HepG2 (cell line): ENCODE measurements at regions not wholly inside any gene's neighbourhood (a gene's known extent, or its start where the extent isn't known, plus 50 kb on each side); places are given as distances from the start of the nearest gene placed in this dataset.

Source experiments
- ATAC-seq: fragments of 200-7000 bp; cut with Tn5 transposase; 3 replicates; pipeline ENCODE4 v1.9.1; 2020; ENCODE audit warnings: mild to moderate bottlenecking, moderate library complexity
- BruUV-seq: library from RNA; stranded (reverse); fragments of 400-500 nt; replicated peaks from 2 replicates; lab custom pipeline; 2021; lab: Mats Ljungman, UMichigan
- CTCF ChIA-PET: fragments of 300-600 bp; formaldehyde crosslinking; extraction: SDS; loops from one replicate; lab custom pipeline; 2021; ENCODE audit warnings: low total read pairs, inconsistent platforms, low intra/inter-chr PET ratio; lab: Yijun Ruan, JAX
- POLR2A ChIA-PET: fragments of 350-600 bp; sonication (Branson Sonifier 250); formaldehyde crosslinking; loops from one replicate; lab custom pipeline; 2020; ENCODE audit warnings: antibody characterized with exemption, inconsistent platforms; lab: Yijun Ruan, JAX
- DNase-seq: peaks from one replicate; pipeline ENCODE4 v3.0.0-alpha.2; 2015; ENCODE audit warnings: low spot score
- FAIRE-seq: peaks from 3 replicates; lab custom pipeline; 2011; peaks lifted over from hg19 to GRCh38; lab: Jason Lieb, UNC
- H2AFZ ChIP-seq: one replicate; pipeline ENCODE4 v1.6.1; 2011; ENCODE audit warnings: low read length, inconsistent platforms
- H3K27ac ChIP-seq: fragments of 300-600 bp; 3 replicates; pipeline ENCODE4 v1.8.0; 2011; ENCODE audit warnings: mixed run types, mild to moderate bottlenecking, mixed read lengths, low read length, inconsistent platforms; ENCODE audit not compliant: insufficient read depth; ENCODE audit errors: extremely low read length
- H3K27me3 ChIP-seq, 2 experiments: fragments of 200-600 bp in 1 of 2; 2 replicates in 1 of 2; 3 replicates in 1 of 2; pipeline versions ENCODE4 v1.6.0 to v1.8.0; 2011; ENCODE audit warnings: low read length in 2 of 2, mild to moderate bottlenecking in 2 of 2, moderate library complexity in 2 of 2, inconsistent platforms in 1 of 2; ENCODE audit not compliant: insufficient read depth in 2 of 2, control insufficient read depth in 1 of 2
- H3K36me3 ChIP-seq, 2 experiments: fragments of 200-600 bp in 1 of 2; replicated peaks in 1 of 2; 2 replicates in 1 of 2; 3 replicates in 1 of 2; pipeline versions ENCODE4 v1.5.1 to v1.8.0; 2011; ENCODE audit warnings: low read length in 2 of 2, inconsistent platforms in 1 of 2; ENCODE audit not compliant: insufficient read depth in 2 of 2, control insufficient read depth in 1 of 2
- H3K4me1 ChIP-seq: 2 replicates; pipeline ENCODE4 v1.5.1; 2012; ENCODE audit warnings: low read length, inconsistent platforms; ENCODE audit not compliant: insufficient read depth
- H3K4me2 ChIP-seq: 2 replicates; pipeline ENCODE4 v1.6.0; 2011; ENCODE audit warnings: low read depth, low read length, inconsistent platforms
- H3K4me3 ChIP-seq, 3 experiments: fragments of 200-600 bp in 1 of 3; sonication (generic), shearing (Covaris generic) in 1 of 3; replicated peaks in 1 of 3; 2 replicates each; pipeline ENCODE4 v1.5.1; 2011 to 2016; ENCODE audit warnings: low read length in 3 of 3, inconsistent platforms in 2 of 3, low read depth in 2 of 3, mild to moderate bottlenecking in 2 of 3, control low read depth in 1 of 3, mixed read lengths in 1 of 3; ENCODE audit not compliant: insufficient read depth in 1 of 3
- H3K79me2 ChIP-seq: one replicate; pipeline ENCODE4 v1.6.1; 2011; ENCODE audit warnings: low read length, inconsistent platforms; ENCODE audit not compliant: insufficient read depth
- H3K9ac ChIP-seq: 2 replicates; pipeline ENCODE4 v1.6.0; 2011; ENCODE audit warnings: mild to moderate bottlenecking, low read depth, low read length, inconsistent platforms; ENCODE audit not compliant: insufficient read depth
- H3K9me3 ChIP-seq: 2 replicates; pipeline ENCODE4 v1.5.1; 2012; ENCODE audit warnings: mild to moderate bottlenecking, low read length
- H4K20me1 ChIP-seq: 2 replicates; pipeline ENCODE4 v1.6.0; 2011; ENCODE audit warnings: inconsistent platforms, mild to moderate bottlenecking, low read length, moderate library complexity; ENCODE audit not compliant: insufficient read depth
- ATAD3A ChIP-seq: sonication (generic); formaldehyde crosslinking; IDR thresholded peaks from 2 replicates; pipeline ENCODE4 v1.4.0; 2020; ENCODE audit warnings: missing genetic modification reagents
- CENPX ChIP-seq: sonication (generic); formaldehyde crosslinking; IDR thresholded peaks from 2 replicates; pipeline ENCODE4 v1.9.0; 2021; ENCODE audit warnings: mild to moderate bottlenecking, missing genetic modification reagents, moderate library complexity
- CHD2 ChIP-seq: IDR thresholded peaks from 2 replicates; pipeline ENCODE4 v1.6.1; 2011; ENCODE audit warnings: low read depth, low read length, improper control_type of control experiment
- GATAD2A ChIP-seq: IDR thresholded peaks from 2 replicates; pipeline ENCODE4 v1.6.1; 2016
- GLI4 ChIP-seq: sonication (generic); formaldehyde crosslinking; IDR thresholded peaks from 2 replicates; pipeline ENCODE4 v1.5.1; 2020; ENCODE audit warnings: missing genetic modification reagents, mild to moderate bottlenecking, moderate library complexity, borderline replicate concordance
- NR2F6 ChIP-seq, 2 experiments: IDR thresholded peaks; 2 replicates each; pipeline ENCODE4 v1.6.1; 2016; ENCODE audit warnings: antibody characterized with exemption in 1 of 2, mild to moderate bottlenecking in 1 of 2
- ZNF121 ChIP-seq: sonication (generic); formaldehyde crosslinking; IDR thresholded peaks from 2 replicates; pipeline ENCODE4 v1.5.0; 2020; ENCODE audit warnings: mild to moderate bottlenecking, missing genetic modification reagents
- ZNF253 ChIP-seq: sonication (generic); formaldehyde crosslinking; IDR thresholded peaks from 2 replicates; pipeline ENCODE4 v1.8.0; 2022; ENCODE audit warnings: mild to moderate bottlenecking, missing genetic modification reagents, borderline replicate concordance
- ZNF329 ChIP-seq: sonication (generic); formaldehyde crosslinking; IDR thresholded peaks from 2 replicates; pipeline ENCODE4 v1.9.0; 2021; ENCODE audit warnings: low read depth, mild to moderate bottlenecking, missing genetic modification reagents
- ZNF350 ChIP-seq: sonication (generic); formaldehyde crosslinking; IDR thresholded peaks from 2 replicates; pipeline ENCODE4 v1.4.0; 2020; ENCODE audit warnings: mild to moderate bottlenecking, low read depth, missing genetic modification reagents, borderline replicate concordance
- ZNF484 ChIP-seq: sonication (generic); formaldehyde crosslinking; IDR thresholded peaks from 2 replicates; pipeline ENCODE4 v1.5.1; 2020; ENCODE audit warnings: mild to moderate bottlenecking, low read depth, missing genetic modification reagents, borderline replicate concordance
- ZNF547 ChIP-seq: sonication (generic); formaldehyde crosslinking; IDR thresholded peaks from 2 replicates; pipeline ENCODE4 v1.5.1; 2020; ENCODE audit warnings: mild to moderate bottlenecking, missing genetic modification reagents
- ZSCAN12 ChIP-seq: sonication (generic); formaldehyde crosslinking; IDR thresholded peaks from 2 replicates; pipeline ENCODE4 v1.9.0; 2021; ENCODE audit warnings: mild to moderate bottlenecking, missing genetic modification reagents
- ZSCAN29 ChIP-seq: sonication (generic); formaldehyde crosslinking; conservative IDR thresholded peaks from 2 replicates; pipeline ENCODE4 v1.4.0; 2020; ENCODE audit warnings: mild to moderate bottlenecking, missing genetic modification reagents
- ZXDC ChIP-seq: sonication (generic); formaldehyde crosslinking; IDR thresholded peaks from 2 replicates; pipeline ENCODE4 v1.5.0; 2020; ENCODE audit warnings: mild to moderate bottlenecking, missing genetic modification reagents
- WGBS: methylation state at CpG from one replicate; pipeline ENCODE4 v1.1.6; 2017; ENCODE audit warnings: low lambda C conversion rate; 5-methylcytosine and 5-hydroxymethylcytosine counted together
- in situ Hi-C: cut with HindIII; loops from 2 replicates; pipeline ENCODE4 v1.10.0; 2017; ENCODE audit warnings: low pct_unique_long_range_greater_than_20kb; ENCODE audit not compliant: extremely low pct_ligation_motif_present
- intact Hi-C: fragments of 100-400 bp; cut with micrococcal nuclease; formaldehyde crosslinking; loops from one replicate; pipeline ENCODE4 v1.10.0; 2022; ENCODE audit not compliant: unreplicated experiment

- TF ChIP-seq ZNF121 (CRISPR knock-in tag) = no peak
- no peak for TF ChIP-seq ATAD3A (CRISPR knock-in tag)
- TF ChIP-seq ZXDC = no peak
- no peak for TF ChIP-seq CHD2
- TF ChIP-seq ZSCAN12 (CRISPR knock-in tag) = no peak
- no peak for TF ChIP-seq ZNF329 (CRISPR knock-in tag)
- TF ChIP-seq CENPX = no peak
- no peak for TF ChIP-seq GATAD2A (CRISPR knock-in tag)
- TF ChIP-seq ZNF484 (CRISPR knock-in tag) = no peak
Measured at GRCh38 chr13:98083507-98083906, 59.4 kb upstream of the FARP1 start (continued).

- Histone ChIP-seq H3K79me2 (no peaks in the 10 kb centered on the region), H4K20me1 (no peaks in the 10 kb centered on the region), H3K36me3 (no peaks in the 10 kb centered on the region), H3K9ac (no peak overlapping the region), H3K27me3 (no peaks in the 10 kb centered on the region), H3K4me3 (no peak overlapping the region), H3K9me3 (no peaks in the 10 kb centered on the region), H3K4me1 (peaks cover 19% of the 10 kb centered on the region), H3K4me2 (no peak overlapping the region), H3K27ac (no peak overlapping the region), H2AFZ (no peak overlapping the region)
- DNase-seq (no peak), FAIRE-seq (no peak), ATAC-seq (no peak)
- intact Hi-C loops = no loop called here
- WGBS = 85% methylated on average over 3 of the region's 3 CpGs
- in situ Hi-C loops = no loop called here
- ChIA-PET CTCF (no interaction called here), POLR2A (no interaction called here)
- TF ChIP-seq ZNF547 (no peak), ZNF253 (CRISPR knock-in tag) (no peak), GLI4 (CRISPR knock-in tag) (no peak), ZSCAN29 (no peak), NR2F6 (IDR thresholded peaks at IDR 0.05) (no peak), NR2F6 (CRISPR knock-in tag; IDR thresholded peaks at IDR 0.05) (no peak), ZNF350 (CRISPR knock-in tag) (no peak)
- BruUV-seq = no TSS peak
Measured at GRCh38 chr13:98083936-98084335, 59.0 kb upstream of the FARP1 start.
